Activated naive CD4-positive, alpha-beta T cell treated with anti-CD3 and anti-CD28 coated beads, Interleukin-2, amount 50 U/mL, for 24 hours (primary cell): ENCODE measurements at regions not wholly inside any gene's neighbourhood (a gene's known extent, or its start where the extent isn't known, plus 50 kb on each side); places are given as distances from the start of the nearest gene placed in this dataset.

Experiments
- H3K27ac Mint-ChIP-seq: one replicate; pipeline ENCODE4 v1.8.0; 2021; ENCODE audit warnings: mild to moderate bottlenecking, mixed read lengths
- H3K27me3 Mint-ChIP-seq: one replicate; pipeline ENCODE4 v1.8.0; 2021; ENCODE audit warnings: mixed read lengths
- H3K36me3 Mint-ChIP-seq: one replicate; pipeline ENCODE4 v1.8.0; 2021; ENCODE audit warnings: mixed read lengths
- H3K4me1 Mint-ChIP-seq: one replicate; pipeline ENCODE4 v1.8.0; 2021; ENCODE audit warnings: mixed read lengths
- H3K4me3 Mint-ChIP-seq: one replicate; pipeline ENCODE4 v1.8.0; 2021; ENCODE audit warnings: mild to moderate bottlenecking, mixed read lengths
- H3K9me3 Mint-ChIP-seq: one replicate; pipeline ENCODE4 v1.8.0; 2021; ENCODE audit warnings: mixed read lengths

DNA sequence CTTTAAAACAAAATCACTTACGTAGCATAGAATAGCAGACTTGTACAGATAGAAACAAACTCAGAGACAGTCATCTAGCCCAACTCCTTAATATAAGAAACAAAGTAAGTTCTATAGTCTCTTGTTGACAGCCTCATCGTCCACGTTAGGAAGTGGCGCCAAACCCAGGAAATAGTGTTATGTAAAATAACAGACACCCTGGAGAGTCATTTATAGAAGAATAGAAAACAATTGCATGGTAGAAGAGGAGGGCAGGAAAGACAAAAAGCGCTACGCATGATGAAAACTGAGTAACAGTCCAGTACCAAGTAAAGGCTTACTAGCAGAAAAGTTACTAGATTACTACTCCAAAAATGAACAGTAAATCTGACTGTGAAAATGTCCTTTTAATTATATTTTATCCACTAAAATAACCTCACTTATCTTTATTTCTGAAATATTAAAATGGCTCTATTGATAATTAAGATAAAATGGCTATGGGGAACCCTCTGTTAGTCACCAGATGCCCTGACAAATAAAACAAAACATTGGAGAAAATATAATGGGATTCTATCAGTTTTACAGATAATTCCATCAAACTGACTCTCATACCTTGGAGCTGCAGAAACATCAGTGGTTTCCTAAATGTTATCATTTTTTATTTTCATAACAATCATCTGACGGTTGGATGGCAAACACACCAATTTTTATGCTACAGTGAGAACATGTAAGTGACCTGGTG, 434.0 kb upstream of the C9orf72 start:
- Mint-ChIP-seq H3K9me3 (no peaks in the 10 kb centered on the region), H3K4me1 (no peaks in the 10 kb centered on the region), H3K36me3 (no peaks in the 10 kb centered on the region), H3K27me3 (no peaks in the 10 kb centered on the region), H3K4me3 (no peak overlapping the region), H3K27ac (no peak overlapping the region)

- no peaks in the 10 kb centered on the region for H3K9me3 Mint-ChIP-seq
- no peaks in the 10 kb centered on the region for H3K4me1 Mint-ChIP-seq
- H3K27ac Mint-ChIP-seq = no peak overlapping the region
- H3K27me3 Mint-ChIP-seq = no peaks in the 10 kb centered on the region
- H3K36me3 Mint-ChIP-seq = no peaks in the 10 kb centered on the region
- H3K4me3 Mint-ChIP-seq = no peak overlapping the region
These were observed 440.9 kb upstream of the C9orf72 start for GRCh38 chr9:28014212-28014611.

- H3K27ac Mint-ChIP-seq = no peak overlapping the region
- H3K27me3 Mint-ChIP-seq = no peaks in the 10 kb centered on the region
- no peaks in the 10 kb centered on the region for H3K4me1 Mint-ChIP-seq
- no peaks in the 10 kb centered on the region for H3K36me3 Mint-ChIP-seq
- H3K4me3 Mint-ChIP-seq = no peak overlapping the region
- H3K9me3 Mint-ChIP-seq = peaks cover 8% of the 10 kb centered on the region
These were observed 451.4 kb upstream of the C9orf72 start for GRCh38 chr9:28024676-28025075.

DNA sequence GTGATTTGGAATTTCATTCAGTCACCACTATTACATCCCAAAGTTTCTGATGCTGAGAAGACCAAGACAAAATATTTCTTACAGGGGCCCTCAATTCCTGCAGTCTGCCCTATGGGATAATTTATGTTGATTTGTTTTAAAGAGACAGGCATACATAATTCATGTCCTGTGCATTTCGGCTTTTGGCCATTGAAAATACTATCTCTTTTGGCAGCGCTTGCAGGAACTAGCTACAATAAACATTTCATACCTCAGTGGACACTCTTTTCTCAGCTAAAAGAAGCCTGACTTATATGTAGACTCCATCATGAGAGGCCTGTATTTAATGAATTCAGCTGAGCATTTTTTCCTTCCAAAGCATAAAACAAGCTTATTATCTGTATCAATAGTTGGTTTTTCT, 451.9 kb upstream of the C9orf72 start:
- no peaks in the 10 kb centered on the region for H3K27me3 Mint-ChIP-seq

GRCh38 chr9:28031521-28032267, 458.4 kb upstream of the C9orf72 start:
- no peaks in the 10 kb centered on the region for H3K4me1 Mint-ChIP-seq
- H3K9me3 Mint-ChIP-seq = peaks cover 9% of the 10 kb centered on the region
- H3K36me3 Mint-ChIP-seq = no peaks in the 10 kb centered on the region
- H3K27me3 Mint-ChIP-seq = no peaks in the 10 kb centered on the region
- no peak overlapping the region for H3K27ac Mint-ChIP-seq
- no peak overlapping the region for H3K4me3 Mint-ChIP-seq

More for the DNA sequence above, 451.9 kb upstream of the C9orf72 start:
- H3K36me3 Mint-ChIP-seq = no peaks in the 10 kb centered on the region
- H3K4me3 Mint-ChIP-seq = no peak overlapping the region
- no peaks in the 10 kb centered on the region for H3K4me1 Mint-ChIP-seq
- H3K9me3 Mint-ChIP-seq = peaks cover 9% of the 10 kb centered on the region
- no peak overlapping the region for H3K27ac Mint-ChIP-seq

DNA sequence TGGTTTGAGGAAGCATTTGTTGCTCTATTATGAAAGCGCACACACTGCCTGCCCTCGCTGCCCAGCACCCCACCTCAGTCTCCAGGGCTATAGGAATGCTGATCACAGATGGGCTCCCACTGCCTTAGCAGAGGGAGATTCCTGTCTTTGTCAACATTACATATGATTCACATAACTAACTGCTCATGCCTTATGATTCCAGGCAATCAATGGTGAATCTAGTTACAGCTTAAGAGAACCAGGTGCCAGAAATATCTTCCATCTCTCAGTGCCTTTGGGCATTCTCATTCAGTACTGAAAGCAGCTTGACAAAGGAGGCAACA, 458.9 kb upstream of the C9orf72 start:
- Mint-ChIP-seq H3K36me3 (no peaks in the 10 kb centered on the region), H3K4me1 (no peaks in the 10 kb centered on the region), H3K27ac (no peak overlapping the region), H3K27me3 (no peaks in the 10 kb centered on the region), H3K9me3 (peaks cover 9% of the 10 kb centered on the region), H3K4me3 (no peak overlapping the region)

- no peaks in the 10 kb centered on the region for H3K4me1 Mint-ChIP-seq
- H3K4me3 Mint-ChIP-seq = no peak overlapping the region
- no peak overlapping the region for H3K27ac Mint-ChIP-seq
- peaks cover 2% of the 10 kb centered on the region for H3K27me3 Mint-ChIP-seq
- H3K36me3 Mint-ChIP-seq = no peaks in the 10 kb centered on the region
- peaks cover 6% of the 10 kb centered on the region for H3K9me3 Mint-ChIP-seq
These were observed 461.0 kb upstream of the C9orf72 start for GRCh38 chr9:28034242-28034641.

DNA sequence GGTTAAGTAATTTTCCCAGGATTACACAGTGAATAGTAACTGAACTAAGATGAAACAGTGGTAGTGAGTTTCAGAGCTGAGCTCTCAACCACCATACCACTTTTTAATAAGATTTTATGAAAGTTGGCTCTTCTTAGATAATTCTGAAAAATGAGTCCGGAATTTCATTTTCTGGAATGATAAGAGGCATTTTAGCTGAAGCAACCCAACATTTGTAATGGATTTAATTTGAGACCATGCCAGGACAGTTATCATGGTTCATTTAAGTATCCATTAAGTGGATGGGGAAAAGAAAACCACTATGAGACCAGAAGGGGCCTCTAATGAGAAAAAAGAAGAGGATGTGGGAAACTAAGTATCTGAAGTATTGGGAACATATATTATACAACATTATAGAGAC, 464.7 kb upstream of the C9orf72 start:
- H3K36me3 Mint-ChIP-seq = no peaks in the 10 kb centered on the region
- H3K4me3 Mint-ChIP-seq = no peak overlapping the region
- H3K27me3 Mint-ChIP-seq = peaks cover 2% of the 10 kb centered on the region
- H3K27ac Mint-ChIP-seq = no peak overlapping the region
- no peaks in the 10 kb centered on the region for H3K9me3 Mint-ChIP-seq
- H3K4me1 Mint-ChIP-seq = no peaks in the 10 kb centered on the region

DNA sequence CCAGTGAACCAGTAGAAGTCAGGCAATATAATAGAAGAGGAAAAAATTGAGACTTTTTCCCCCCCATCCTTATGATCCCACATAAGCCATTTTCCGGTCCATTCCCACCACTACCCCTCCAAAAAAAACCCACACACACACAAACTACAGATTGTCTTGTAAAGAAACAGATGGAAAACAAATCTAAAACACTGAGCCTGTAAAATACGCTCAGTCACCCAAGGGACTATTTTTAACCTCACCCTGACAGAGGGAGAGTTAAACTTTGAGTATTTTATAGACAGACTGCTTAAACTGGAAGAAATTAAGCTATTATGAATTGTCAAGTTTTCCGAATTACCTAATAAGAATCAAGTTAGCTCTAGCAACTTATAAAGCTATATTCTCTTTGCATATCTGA, 471.8 kb upstream of the C9orf72 start:
- H3K4me1 Mint-ChIP-seq = no peaks in the 10 kb centered on the region
- H3K9me3 Mint-ChIP-seq = peaks cover 7% of the 10 kb centered on the region
- no peaks in the 10 kb centered on the region for H3K36me3 Mint-ChIP-seq
- no peaks in the 10 kb centered on the region for H3K27me3 Mint-ChIP-seq
- H3K27ac Mint-ChIP-seq = no peak overlapping the region
- H3K4me3 Mint-ChIP-seq = no peak overlapping the region

GRCh38 chr9:28050046-28050445, 476.8 kb upstream of the C9orf72 start:
- H3K36me3 Mint-ChIP-seq = no peaks in the 10 kb centered on the region
- H3K4me1 Mint-ChIP-seq = no peaks in the 10 kb centered on the region
- H3K27me3 Mint-ChIP-seq = no peaks in the 10 kb centered on the region
- H3K9me3 Mint-ChIP-seq = peaks cover 7% of the 10 kb centered on the region
- no peak overlapping the region for H3K4me3 Mint-ChIP-seq
- no peak overlapping the region for H3K27ac Mint-ChIP-seq

GRCh38 chr9:28050941-28051340, 477.7 kb upstream of the C9orf72 start:
- no peaks in the 10 kb centered on the region for H3K36me3 Mint-ChIP-seq
- no peak overlapping the region for H3K4me3 Mint-ChIP-seq
- H3K9me3 Mint-ChIP-seq = peaks cover 7% of the 10 kb centered on the region
- H3K4me1 Mint-ChIP-seq = no peaks in the 10 kb centered on the region
- no peaks in the 10 kb centered on the region for H3K27me3 Mint-ChIP-seq
- H3K27ac Mint-ChIP-seq = no peak overlapping the region

DNA sequence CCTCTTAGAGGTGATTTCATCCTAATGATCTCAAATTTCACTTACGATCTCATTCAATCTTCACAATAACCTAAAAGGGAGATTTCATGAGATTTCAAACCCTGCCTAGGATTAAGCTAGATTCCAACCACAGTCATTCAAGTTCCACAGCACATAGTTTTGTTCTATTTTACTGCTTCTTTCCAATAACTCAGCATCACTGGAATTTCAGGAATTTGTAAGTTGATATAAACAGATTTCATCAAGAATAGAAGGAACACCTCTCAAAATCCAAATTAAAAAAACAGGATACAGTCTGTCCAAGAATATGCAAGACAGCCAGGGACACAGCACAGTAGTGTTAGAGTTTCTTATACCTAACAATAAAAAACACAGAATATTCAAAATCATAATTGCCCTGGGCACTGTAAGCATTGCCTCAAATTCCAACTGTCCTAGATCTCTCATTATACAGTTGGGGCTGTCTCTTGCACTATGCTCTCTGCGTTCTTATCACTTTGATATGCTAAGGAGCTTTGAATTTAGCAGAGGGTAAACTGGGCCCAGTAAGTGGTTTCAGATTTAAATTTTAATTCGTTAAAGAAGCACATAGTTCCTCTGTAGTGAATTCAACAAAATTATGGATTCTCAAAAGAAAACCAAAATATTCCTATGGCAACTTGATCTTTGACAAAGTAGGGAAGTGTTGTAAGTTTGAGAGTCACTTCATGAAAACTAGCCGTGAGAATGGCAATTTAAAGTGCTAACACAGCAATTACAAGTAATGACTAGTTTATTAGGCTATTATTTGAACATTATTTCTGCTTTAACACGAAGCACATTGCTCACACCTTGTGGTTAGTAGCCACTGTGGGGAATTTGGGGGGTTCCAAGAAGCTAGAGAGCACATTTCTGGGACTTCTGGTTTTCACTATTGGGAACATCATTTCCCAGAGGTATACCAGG, 478.6 kb upstream of the C9orf72 start:
- Mint-ChIP-seq H3K9me3 (peaks cover 7% of the 10 kb centered on the region), H3K36me3 (no peaks in the 10 kb centered on the region), H3K27me3 (no peaks in the 10 kb centered on the region), H3K27ac (no peak overlapping the region), H3K4me3 (no peak overlapping the region), H3K4me1 (no peaks in the 10 kb centered on the region)

- Mint-ChIP-seq H3K27ac (no peak overlapping the region), H3K9me3 (peaks cover 7% of the 10 kb centered on the region), H3K27me3 (no peaks in the 10 kb centered on the region), H3K36me3 (no peaks in the 10 kb centered on the region), H3K4me3 (no peak overlapping the region), H3K4me1 (no peaks in the 10 kb centered on the region)
These were observed 480.0 kb upstream of the C9orf72 start for GRCh38 chr9:28053096-28053777.

DNA sequence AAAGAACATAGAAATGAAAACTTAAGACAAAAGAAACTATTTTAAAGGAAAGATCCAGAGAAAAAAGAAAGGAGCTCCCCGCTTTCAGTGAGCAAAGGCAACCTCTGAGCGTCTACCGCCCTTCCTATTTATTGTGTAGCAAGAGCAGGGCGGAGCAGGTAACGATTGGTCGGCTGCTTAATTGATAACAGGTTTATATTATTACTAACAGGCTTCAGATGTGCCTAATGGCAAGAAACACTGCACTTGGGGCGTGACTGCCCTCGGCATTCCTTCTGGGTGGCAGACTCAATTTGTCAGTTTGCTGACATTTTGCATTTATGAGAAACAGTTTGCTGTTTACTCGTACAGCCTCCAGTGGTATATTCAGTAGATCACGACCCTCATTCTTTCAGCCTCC, 482.7 kb upstream of the C9orf72 start:
- Mint-ChIP-seq H3K4me3 (no peak overlapping the region), H3K4me1 (no peaks in the 10 kb centered on the region), H3K36me3 (no peaks in the 10 kb centered on the region), H3K9me3 (no peaks in the 10 kb centered on the region), H3K27ac (no peak overlapping the region), H3K27me3 (no peaks in the 10 kb centered on the region)

DNA sequence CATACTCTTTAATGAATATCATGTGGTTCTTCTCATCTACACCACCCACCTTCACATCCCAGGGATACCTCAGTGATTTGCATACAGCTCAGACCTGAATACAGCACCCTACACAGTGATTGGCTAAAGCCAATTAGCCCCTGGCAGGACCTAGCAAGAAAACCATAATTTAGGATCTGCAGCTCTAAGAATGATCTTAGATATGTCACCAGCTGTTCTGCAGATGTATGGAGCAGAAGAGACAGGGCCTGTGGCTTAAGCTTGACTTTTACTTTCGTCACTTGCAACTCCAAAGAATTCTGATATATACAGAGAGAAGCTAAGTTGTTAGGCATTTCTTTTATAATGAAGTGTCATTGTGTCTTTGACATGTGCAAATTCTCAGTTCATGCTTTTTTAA, 483.2 kb upstream of the C9orf72 start:
- no peaks in the 10 kb centered on the region for H3K27me3 Mint-ChIP-seq
- no peaks in the 10 kb centered on the region for H3K9me3 Mint-ChIP-seq
- H3K4me3 Mint-ChIP-seq = no peak overlapping the region
- H3K27ac Mint-ChIP-seq = no peak overlapping the region
- no peaks in the 10 kb centered on the region for H3K4me1 Mint-ChIP-seq
- no peaks in the 10 kb centered on the region for H3K36me3 Mint-ChIP-seq
